NCI-H2107 treated with DMSO at 0.1 percent for 48 hours (cell line): ENCODE measurements at regions not wholly inside any gene's neighbourhood (a gene's known extent, or its start where the extent isn't known, plus 50 kb on each side); places are given as distances from the start of the nearest gene placed in this dataset.

Experiments
- DNase-seq: peaks from one replicate; lab custom pipeline; 2025; ENCODE audit not compliant: unreplicated experiment; lab: John Stamatoyannopoulos, UW

DNA sequence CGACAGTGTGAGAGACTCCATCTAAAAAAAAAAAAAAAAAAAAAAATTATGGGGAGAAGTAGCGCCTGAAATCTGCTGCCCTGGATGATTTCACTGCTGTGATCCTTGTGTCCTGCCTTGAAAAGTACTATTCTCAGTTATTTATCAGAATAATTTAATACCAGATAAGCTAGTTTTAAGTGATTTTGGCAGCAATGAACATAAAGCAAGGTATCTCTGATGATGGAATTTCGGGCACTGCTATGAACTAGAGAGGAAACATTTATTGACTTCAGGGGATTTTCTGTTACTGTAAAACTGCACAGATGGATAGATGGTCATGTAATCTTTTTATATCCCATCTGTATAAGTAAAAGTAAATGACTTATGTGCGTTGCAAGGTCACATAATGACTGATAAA lies 619.1 kb upstream of the ANKRD30A start:
- DNase-seq: no peak

- DNase-seq: no peak
Observed at GRCh38 chr10:36504758-36505157, 620.6 kb upstream of the ANKRD30A start.

- no peak for DNase-seq
Observed at GRCh38 chr10:36500266-36500665, 625.1 kb upstream of the ANKRD30A start.

DNA sequence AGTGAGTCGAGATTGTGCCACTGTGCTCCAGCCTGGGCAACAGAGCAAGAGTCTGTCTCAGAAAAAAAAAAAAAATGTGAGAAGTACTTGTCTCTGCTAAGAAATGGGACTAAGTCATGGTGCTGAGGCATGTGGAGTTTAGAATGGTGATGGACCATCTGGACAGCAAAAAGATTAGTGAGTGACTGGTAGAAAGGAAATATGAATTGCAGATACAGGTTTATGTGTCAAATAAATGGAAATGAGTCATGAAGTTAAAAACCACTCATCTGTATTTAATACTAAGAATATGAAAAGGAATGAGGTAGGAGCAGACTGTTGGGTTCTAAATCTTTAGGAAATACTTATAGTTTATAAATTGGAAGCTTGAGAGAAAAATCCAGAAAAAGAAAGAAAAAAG lies 625.7 kb upstream of the ANKRD30A start:
- DNase-seq: no peak

- no peak for DNase-seq
Observed at GRCh38 chr10:36496758-36497157, 628.6 kb upstream of the ANKRD30A start.

DNA sequence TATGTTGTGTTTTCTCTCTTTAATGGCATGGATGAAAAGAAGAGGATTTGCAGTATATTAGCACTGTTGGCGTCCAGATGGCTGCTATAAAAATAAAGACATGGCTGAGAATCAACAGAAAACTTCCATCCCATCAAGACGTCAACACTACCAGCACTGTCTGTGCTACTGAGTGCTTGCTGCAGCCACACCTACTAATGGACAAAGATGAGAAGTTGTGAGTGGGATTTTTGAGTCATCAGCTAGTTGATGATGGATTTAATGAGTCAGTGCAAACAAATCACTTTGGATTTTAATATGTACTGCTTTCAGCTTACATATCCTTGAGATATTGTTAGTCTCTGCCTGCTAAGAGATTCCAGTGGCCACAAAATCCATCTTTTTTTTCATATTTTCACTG lies 631.0 kb upstream of the ANKRD30A start:
- no peak for DNase-seq

GRCh38 chr10:36493516-36493880 lies 631.9 kb upstream of the ANKRD30A start:
- DNase-seq: no peak

DNA sequence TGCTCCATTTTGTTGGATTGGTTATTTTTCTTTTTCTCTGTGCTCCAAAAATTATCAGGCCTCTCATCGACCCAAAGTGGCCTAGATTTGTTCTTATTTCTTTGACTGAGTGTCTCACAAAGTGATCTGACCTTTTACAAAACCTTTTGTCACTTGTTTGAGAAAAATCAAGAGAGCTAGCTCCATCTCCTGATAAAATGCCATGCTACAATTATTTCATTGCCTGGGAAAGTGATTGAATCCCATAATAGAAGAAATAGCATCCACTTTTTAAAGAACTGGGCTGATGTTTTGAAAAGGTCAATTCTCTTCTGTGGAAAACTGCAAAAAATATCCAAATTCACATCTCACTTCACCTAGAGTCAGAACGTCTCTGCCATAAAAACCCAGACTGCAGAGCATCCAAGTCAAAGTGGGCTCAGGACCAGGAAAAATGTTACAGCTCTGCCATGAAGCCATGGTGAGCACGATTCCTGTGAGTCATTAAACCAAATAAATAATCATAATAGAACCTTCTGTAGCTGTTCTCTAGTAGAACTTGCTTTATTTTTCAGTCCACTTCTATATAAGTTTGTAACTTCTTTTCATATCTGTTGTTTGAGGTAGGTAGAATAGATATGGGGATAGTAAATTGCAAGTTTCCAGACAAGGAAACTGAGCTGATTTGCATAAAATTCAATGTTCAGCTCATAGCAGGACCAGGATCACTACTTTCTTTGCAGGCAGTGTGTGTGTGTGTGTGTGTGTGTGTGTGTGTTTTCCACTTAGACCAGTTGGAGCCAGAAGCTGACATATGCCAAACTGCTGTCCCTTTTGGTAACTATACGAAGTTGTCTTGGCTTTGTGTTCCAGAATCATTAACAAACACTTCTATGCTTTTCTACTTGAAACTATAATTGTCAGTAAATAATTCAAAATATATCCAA lies 632.5 kb upstream of the ANKRD30A start:
- DNase-seq: no peak

DNA sequence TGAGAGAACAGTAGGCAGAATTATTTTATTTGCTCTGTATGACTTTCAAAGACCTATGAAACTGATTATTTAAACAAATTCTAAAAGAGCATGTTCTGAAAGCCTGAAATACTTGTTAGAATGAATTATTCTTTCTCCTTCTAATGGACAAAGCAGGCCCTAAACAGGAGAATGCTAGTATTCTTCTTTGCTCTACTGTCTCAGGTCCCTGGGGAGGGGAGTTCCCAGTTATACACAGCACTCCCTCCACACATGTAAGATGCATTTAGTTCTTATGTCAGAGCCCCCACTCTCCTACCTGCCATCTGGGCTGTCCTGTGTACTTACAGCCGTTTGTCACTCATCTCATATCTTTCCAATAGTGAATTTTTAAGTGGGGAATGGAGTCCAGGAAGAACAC lies 633.5 kb upstream of the ANKRD30A start:
- DNase-seq: no peak

- no peak for DNase-seq
Observed at GRCh38 chr10:36489611-36490228, 635.7 kb upstream of the ANKRD30A start.

- DNase-seq: no peak
Observed at GRCh38 chr10:36489181-36489580, 636.2 kb upstream of the ANKRD30A start.

GRCh38 chr10:36488579-36488978 lies 636.8 kb upstream of the ANKRD30A start:
- DNase-seq: no peak

GRCh38 chr10:36479073-36479472 lies 646.3 kb upstream of the ANKRD30A start:
- DNase-seq: no peak

GRCh38 chr10:36476399-36476798 lies 649.0 kb upstream of the ANKRD30A start:
- no peak for DNase-seq

DNA sequence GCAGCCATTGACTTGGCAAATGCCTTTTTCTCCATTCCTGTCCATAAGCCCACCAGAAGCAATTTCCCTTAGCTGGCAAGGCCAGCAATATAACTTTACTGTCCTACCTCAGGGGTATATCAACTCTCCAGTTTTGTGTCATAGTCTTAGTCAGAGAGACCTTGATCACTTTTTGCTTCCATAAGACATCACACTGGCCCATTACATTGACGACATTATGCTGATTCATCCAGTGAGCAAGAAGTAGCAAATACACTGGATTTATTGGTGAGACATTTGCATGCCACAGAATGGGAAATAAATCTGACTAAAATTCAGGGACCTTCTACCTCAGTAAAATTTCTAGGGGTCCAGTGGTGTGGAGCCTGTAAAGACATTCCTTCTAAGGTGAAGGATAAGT lies 649.7 kb upstream of the ANKRD30A start:
- no peak for DNase-seq

DNA sequence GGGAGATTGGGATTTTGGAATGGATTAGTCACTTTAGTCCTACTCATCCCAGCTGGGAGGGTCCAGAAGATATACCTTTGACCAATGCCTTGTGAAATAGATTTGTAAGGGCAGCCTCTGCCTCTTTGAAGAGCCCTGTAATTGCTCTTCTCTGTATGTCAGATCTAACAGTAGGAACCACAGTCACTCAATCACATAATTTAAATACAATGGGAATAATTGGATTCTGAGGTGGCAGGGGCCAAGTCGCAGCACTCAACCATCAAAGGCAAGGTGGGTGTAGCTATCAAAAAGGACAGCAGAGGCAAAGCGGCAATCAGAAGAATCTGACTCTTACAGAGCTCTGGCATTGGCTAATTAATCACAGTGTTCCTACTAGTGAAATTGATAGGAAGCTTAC lies 650.9 kb upstream of the ANKRD30A start:
- DNase-seq: no peak

GRCh38 chr10:36473122-36473521 lies 652.3 kb upstream of the ANKRD30A start:
- no peak for DNase-seq

DNA sequence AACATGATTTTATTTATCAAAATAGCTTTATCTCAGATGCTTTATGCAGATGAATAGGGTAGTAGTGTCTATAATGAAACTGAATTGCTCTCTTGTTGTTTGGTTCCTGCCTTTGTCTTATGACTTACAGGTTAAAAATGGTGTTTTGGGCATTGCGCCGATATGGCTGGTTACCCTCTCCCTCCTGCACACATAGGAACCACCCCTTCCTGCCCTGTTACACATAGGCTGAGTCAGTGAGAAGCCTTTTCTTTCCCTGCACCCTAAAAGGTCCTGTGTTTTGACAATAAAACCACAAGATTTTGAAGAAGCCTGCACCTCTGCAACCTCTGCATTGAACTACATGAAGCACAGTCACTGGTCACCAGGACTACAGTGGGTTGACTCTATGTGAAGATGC lies 655.8 kb upstream of the ANKRD30A start:
- DNase-seq: no peak

GRCh38 chr10:36468620-36469019 lies 656.8 kb upstream of the ANKRD30A start:
- no peak for DNase-seq

- DNase-seq: no peak
Observed at GRCh38 chr10:36465604-36466379, 659.6 kb upstream of the ANKRD30A start.

GRCh38 chr10:36464291-36464690 lies 661.1 kb upstream of the ANKRD30A start:
- DNase-seq: no peak

GRCh38 chr10:36463390-36463789 lies 662.0 kb upstream of the ANKRD30A start:
- DNase-seq: no peak
